ENCODE measurements at regions not wholly inside any gene's neighbourhood (a gene's known extent, or its start where the extent isn't known, plus 50 kb on each side); places are given as distances from the start of the nearest gene placed in this dataset.

- Histone ChIP-seq H3K4me3 (no peak overlapping the region), H3K9me3 (peaks cover 0 to under 1% (median 0%) of the 10 kb centered on the region in 4 donors), H3K27ac (replicated peaks in 1 of 4) (no peak overlapping the region), H3K27me3 (peaks cover 0 to 6% (median 0%) of the 10 kb centered on the region in 4 donors), H3K4me1 (no peaks in the 10 kb centered on the region), H3K36me3 (no peaks in the 10 kb centered on the region)
- intact Hi-C loops (cut with DNase I) = no loop called here
- WGBS = 56% methylated on average over 8 of the region's 8 CpGs
- DNase-seq (ENCODE audit: extremely low spot score) = no peak
- TF ChIP-seq POLR2A (IDR thresholded peaks at IDR 0.05; ENCODE audit: low read depth) (no peak), CTCF (IDR thresholded peaks at IDR 0.05) (no peak), POLR2AphosphoS5 (IDR thresholded peaks at IDR 0.05) (no peak)
Measured at GRCh38 chr16:17632667-17633066, 161.9 kb upstream of the XYLT1 start.

- intact Hi-C loops (cut with DNase I) = no loop called here
Measured at GRCh38 chr16:17629936-17630335, 159.2 kb upstream of the XYLT1 start.

GRCh38 chr16:17628983-17629382, 158.2 kb upstream of the XYLT1 start:
- 63% methylated on average over 1 of the region's 1 CpG for WGBS
- H3K27me3 ChIP-seq = peaks cover 0 to 6% (median 0%) of the 10 kb centered on the region in 4 donors
- no peaks in the 10 kb centered on the region for H3K4me1 ChIP-seq
- H3K9me3 ChIP-seq = peaks cover 0 to 16% (median 7%) of the 10 kb centered on the region in 4 donors
- TF ChIP-seq EP300 (IDR thresholded peaks at IDR 0.05) = no peak
- TF ChIP-seq POLR2AphosphoS5 (IDR thresholded peaks at IDR 0.05) = no peak
- TF ChIP-seq POLR2A (IDR thresholded peaks at IDR 0.05; ENCODE audit: low read depth) = no peak
- no peak for TF ChIP-seq CTCF (IDR thresholded peaks at IDR 0.05)
- H3K36me3 ChIP-seq = no peaks in the 10 kb centered on the region
- no peak overlapping the region for H3K4me3 ChIP-seq
- H3K27ac ChIP-seq (replicated peaks in 1 of 4) = no peak overlapping the region
- intact Hi-C loops (cut with DNase I) = no loop called here
- no peak for DNase-seq (ENCODE audit: extremely low spot score)

More at GRCh38 chr16:17629936-17630335, 159.2 kb upstream of the XYLT1 start:
- Histone ChIP-seq H3K4me3 (no peak overlapping the region), H3K27ac (replicated peaks in 1 of 4) (no peak overlapping the region), H3K9me3 (peaks cover 0 to 16% (median 7%) of the 10 kb centered on the region in 4 donors), H3K27me3 (peaks cover 0 to 6% (median 0%) of the 10 kb centered on the region in 4 donors), H3K4me1 (no peaks in the 10 kb centered on the region), H3K36me3 (no peaks in the 10 kb centered on the region)
- WGBS = 79% methylated on average over 5 of the region's 5 CpGs
- TF ChIP-seq POLR2A (IDR thresholded peaks at IDR 0.05; ENCODE audit: low read depth) = no peak
- TF ChIP-seq POLR2AphosphoS5 (IDR thresholded peaks at IDR 0.05) = no peak
- no peak for TF ChIP-seq EP300 (IDR thresholded peaks at IDR 0.05)
- no peak for TF ChIP-seq CTCF (IDR thresholded peaks at IDR 0.05)
- DNase-seq (ENCODE audit: extremely low spot score) = no peak

GRCh38 chr16:17622366-17622765, 151.6 kb upstream of the XYLT1 start:
- no peaks in the 10 kb centered on the region for H3K27me3 ChIP-seq
- 90% methylated on average over 3 of the region's 3 CpGs for WGBS
- peaks cover 0 to 13% (median 6%) of the 10 kb centered on the region in 4 donors for H3K9me3 ChIP-seq
- H3K27ac ChIP-seq (replicated peaks in 1 of 4) = no peak overlapping the region
- H3K4me3 ChIP-seq = no peak overlapping the region
- H3K36me3 ChIP-seq = no peaks in the 10 kb centered on the region
- intact Hi-C loops (cut with DNase I) = no loop called here
- no peak for TF ChIP-seq POLR2A (IDR thresholded peaks at IDR 0.05; ENCODE audit: low read depth)
- no peak for TF ChIP-seq EP300 (IDR thresholded peaks at IDR 0.05)
- no peak for TF ChIP-seq POLR2AphosphoS5 (IDR thresholded peaks at IDR 0.05)
- no peak for TF ChIP-seq CTCF (IDR thresholded peaks at IDR 0.05)
- DNase-seq (ENCODE audit: extremely low spot score) = no peak
- no peaks in the 10 kb centered on the region for H3K4me1 ChIP-seq

DNA sequence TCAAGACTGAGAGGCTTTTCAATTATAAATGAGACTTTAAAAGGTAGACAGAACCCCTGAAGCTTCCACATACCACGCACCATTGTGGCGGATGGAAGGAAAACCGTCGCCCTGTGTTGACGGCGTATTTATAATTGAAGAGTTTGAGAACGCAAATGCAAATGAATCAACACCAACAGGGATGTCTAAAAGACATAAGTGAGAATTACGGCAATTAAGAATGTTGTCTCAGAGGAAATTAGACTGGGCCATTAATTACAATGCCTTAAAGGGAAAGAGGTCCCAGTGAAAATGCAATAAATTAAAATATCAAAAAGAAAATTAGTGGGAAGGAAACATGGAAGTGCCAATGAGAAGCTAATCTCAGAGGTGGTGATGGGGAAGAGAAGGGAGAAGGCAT, 148.5 kb upstream of the XYLT1 start:
- intact Hi-C loops (cut with DNase I) = no loop called here
- no peak overlapping the region for H3K27ac ChIP-seq (replicated peaks in 1 of 4)
- H3K4me1 ChIP-seq = no peaks in the 10 kb centered on the region
- no peak overlapping the region for H3K4me3 ChIP-seq
- H3K36me3 ChIP-seq = no peaks in the 10 kb centered on the region
- H3K9me3 ChIP-seq = no peaks in the 10 kb centered on the region
- no peaks in the 10 kb centered on the region for H3K27me3 ChIP-seq
- no peak for DNase-seq (ENCODE audit: extremely low spot score)
- TF ChIP-seq POLR2AphosphoS5 (IDR thresholded peaks at IDR 0.05) (no peak), POLR2A (IDR thresholded peaks at IDR 0.05; ENCODE audit: low read depth) (no peak), EP300 (IDR thresholded peaks at IDR 0.05) (no peak)
- WGBS = 88% methylated on average over 8 of the region's 8 CpGs
